GM18861 (cell line): ENCODE measurements at regions not wholly inside any gene's neighbourhood (a gene's known extent, or its start where the extent isn't known, plus 50 kb on each side); places are given as distances from the start of the nearest gene placed in this dataset.

Experiments used
- ATAC-seq: cut with Tn5 transposase; IDR thresholded peaks from one replicate; pipeline ENCODE4 v1.9.1; 2021; ENCODE audit not compliant: unreplicated experiment

DNA sequence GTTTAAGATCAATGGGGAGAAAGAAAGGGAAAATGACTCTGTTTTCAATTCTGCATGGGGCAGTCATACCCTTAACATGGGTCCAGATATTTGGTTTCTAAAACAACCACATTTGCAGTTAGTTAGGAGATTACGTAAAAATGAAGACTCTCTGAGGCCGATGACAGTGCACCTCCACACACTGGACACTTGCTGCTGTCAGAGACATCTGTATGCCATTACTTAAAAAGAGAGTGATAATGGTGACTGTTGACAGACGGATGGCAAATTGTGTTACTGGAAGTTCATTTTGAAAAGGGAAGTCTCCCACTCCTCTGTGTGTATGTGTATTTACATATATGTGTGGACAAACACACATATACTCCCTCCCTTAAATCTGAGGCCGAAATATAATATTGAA lies 304.5 kb upstream of the SEMA6D start:
- ATAC-seq: no peak

DNA sequence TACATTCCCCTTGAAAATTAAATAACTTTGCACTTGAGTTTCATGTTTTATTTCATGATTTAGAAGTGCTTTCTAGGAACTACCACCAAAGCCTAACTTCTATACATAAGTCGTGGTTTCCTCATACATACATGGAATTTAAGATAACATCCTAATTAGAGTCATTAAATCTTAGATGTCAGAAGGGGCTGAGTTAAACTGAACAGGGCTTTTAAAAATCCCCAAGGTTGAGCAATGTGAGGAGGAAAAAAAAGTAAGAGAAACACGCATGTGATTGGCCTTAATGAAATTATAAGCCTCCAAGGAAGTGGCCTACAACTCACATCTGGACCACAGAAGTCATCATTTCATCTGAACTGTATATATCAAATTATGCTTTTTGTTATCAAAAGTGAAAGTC lies 303.1 kb upstream of the SEMA6D start:
- no peak for ATAC-seq

- no peak for ATAC-seq
These were observed 301.8 kb upstream of the SEMA6D start for GRCh38 chr15:47415539-47415971.

- no peak for ATAC-seq
These were observed 294.2 kb upstream of the SEMA6D start for GRCh38 chr15:47422881-47423665.

DNA sequence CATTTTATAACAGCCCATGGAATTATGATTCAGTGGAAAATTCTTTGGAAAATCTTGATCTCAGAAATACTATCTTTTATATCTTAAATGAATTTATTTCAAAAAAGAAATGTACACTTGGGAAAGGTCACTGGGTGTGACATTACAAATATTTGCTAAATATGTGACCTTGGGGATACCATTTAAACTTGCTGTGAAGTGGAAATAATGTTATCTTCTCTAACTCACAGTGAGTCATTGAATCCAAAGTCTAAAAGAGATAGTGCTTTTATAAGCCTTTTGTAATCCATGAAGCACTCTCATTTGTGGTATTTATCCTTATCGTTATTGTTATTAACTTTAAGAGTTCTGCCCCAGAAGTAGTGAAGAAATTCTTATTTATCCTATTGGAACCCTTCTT lies 289.8 kb upstream of the SEMA6D start:
- no peak for ATAC-seq

DNA sequence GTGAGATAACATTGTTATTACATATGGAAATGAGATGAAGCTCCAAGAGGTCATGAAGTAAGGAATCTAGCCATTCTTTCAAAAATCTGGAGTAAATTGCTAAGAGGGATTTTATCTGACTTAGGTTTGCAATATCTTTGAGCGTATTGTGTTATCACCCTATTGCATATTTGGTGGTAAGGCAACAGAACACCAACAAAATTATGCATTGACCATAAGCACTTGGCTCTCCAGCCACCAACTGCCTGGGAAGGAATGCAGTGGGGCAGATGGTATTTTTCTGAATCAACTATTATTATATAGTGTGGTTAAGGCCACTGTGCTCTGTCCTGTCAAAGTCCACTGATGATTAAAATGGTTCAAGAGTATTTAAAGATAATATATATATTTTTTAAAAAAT lies 287.9 kb upstream of the SEMA6D start:
- no peak for ATAC-seq

DNA sequence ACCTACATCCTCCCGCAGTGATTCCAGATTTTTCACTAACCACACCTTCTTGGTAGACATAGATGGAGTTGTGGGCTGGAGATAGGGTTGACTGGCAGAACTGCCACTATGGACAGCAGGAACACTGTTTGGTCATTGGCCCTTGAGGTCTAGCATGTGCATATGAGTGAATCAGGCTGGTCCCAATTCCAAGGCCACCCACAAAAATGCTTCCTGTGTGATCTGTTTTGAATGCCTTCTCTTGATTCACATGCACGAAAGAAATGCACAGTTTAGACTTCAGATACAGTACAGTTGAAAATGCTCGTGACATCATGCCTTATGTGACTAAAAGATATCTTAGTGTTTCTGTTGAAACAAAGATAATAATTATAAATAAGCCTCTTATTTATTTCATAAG lies 285.8 kb upstream of the SEMA6D start:
- ATAC-seq: no peak

DNA sequence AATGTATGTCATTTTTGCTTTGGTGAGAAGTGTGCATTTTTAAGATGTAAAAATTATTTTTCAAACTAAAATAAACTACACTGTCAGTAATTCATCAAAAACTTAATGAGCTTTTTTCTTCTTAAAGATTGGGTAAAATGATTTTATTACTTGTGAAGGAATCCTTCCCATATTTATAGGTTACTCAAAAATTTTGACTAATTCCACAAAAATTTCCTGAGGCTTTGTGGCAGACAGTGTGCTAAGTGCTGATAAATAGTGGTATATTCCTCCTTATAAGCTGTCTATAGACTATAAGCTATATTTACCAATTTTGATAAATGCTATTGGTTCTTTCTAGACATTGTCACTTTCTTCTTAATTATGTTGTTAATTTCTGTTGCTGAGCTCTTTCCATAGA lies 284.5 kb upstream of the SEMA6D start:
- no peak for ATAC-seq

GRCh38 chr15:47434596-47434995 lies 282.7 kb upstream of the SEMA6D start:
- no peak for ATAC-seq

DNA sequence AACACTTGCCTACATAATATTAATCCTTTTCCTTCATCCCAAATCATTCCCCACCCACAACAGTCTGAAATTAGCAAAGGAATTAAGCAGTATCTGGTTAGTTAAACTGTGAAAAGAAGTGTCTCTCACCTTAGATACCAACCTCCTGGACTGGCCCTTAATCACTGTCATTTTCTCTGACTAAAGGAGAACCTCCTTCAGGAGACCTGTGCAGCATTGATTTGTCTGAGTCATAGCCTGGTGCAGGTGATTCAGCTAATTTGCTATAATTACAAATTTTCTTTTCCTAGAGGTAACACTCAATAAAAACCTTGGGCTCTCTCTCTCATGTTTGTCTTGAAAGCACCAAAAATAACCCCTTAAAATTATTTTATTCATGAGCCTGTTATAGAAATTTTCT lies 279.8 kb upstream of the SEMA6D start:
- ATAC-seq: no peak

GRCh38 chr15:47439146-47440111 lies 277.9 kb upstream of the SEMA6D start:
- ATAC-seq: no peak

GRCh38 chr15:47442371-47442770 lies 274.9 kb upstream of the SEMA6D start:
- no peak for ATAC-seq

DNA sequence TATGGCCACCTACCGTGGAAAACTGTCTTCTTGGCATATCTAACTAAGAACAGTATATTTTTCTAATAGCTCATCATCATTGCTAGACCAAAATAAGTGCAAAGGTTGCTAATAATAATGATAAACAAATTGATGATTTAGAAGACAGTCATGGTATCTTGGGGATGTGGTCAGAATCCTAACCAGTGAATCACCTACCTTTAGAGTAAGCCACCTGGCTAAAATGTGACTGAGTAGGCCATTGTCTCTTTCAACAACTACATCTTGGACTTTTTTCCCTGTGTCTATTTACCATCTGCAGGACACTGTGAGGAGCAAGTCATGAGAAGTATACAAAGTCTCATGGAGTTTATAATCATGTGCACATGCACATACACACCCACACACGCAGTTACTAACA lies 273.5 kb upstream of the SEMA6D start:
- no peak for ATAC-seq

- no peak for ATAC-seq
These were observed 271.4 kb upstream of the SEMA6D start for GRCh38 chr15:47445723-47446392.

DNA sequence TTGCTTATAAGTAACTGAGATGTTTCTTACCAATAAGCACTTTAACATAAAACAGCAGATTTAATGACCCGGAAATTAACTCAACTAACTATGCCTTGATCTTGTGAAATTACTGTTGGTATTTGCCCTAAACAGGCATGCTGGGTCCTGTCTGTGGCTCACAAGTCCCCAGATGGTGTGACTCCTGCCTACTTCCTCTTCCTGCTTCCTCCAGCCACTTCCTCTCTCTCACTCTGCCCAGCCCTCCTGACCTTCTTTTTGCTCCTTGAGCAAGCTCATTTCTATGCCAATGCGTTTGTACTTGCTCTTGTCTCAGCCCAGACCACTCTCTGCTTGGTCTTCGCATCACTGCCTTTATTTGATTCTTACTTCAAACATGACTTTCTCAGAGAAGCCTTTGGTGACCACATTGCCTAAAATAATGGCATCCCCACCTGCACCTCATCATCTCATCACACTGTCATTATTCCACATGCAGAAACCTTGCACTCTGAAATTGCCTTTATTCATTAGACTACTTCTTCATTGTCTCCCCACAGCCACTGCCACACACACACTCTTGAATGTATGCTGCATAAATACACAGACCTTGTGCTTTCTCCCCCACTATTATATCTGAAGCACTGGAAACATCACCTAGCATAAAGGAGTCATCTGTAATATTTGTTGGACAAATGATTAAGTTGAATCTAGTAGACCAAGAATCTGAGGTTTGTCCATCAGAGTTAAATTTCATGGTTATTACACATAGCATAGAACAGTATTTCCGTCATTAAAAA lies 256.3 kb upstream of the SEMA6D start:
- ATAC-seq: no peak

DNA sequence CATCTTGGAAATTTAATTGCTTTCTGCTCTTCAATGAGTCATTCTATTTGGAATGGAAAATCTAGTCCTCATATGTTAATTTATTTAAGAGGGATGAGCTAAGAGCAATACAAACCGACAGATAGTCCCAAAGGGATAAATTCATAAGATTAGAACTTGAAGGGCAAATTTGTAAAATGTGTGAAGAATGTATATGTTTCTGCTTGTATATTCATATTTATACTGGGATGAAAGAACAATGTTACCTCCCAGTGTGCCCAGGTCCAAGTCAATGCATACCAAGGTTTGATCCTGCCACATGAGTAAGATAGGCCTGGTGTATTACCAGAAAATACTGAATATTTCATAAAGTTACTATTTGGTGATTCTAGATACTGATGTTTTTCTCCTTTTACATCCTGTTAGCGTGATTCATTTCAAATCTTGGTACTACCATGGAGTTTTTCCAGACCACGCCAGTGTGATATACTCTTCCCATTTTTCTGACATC lies 255.6 kb upstream of the SEMA6D start:
- ATAC-seq: no peak

- no peak for ATAC-seq
These were observed 250.9 kb upstream of the SEMA6D start for GRCh38 chr15:47466357-47466756.

GRCh38 chr15:47470983-47471382 lies 246.3 kb upstream of the SEMA6D start:
- no peak for ATAC-seq

GRCh38 chr15:47473106-47473725 lies 244.1 kb upstream of the SEMA6D start:
- ATAC-seq: no peak

DNA sequence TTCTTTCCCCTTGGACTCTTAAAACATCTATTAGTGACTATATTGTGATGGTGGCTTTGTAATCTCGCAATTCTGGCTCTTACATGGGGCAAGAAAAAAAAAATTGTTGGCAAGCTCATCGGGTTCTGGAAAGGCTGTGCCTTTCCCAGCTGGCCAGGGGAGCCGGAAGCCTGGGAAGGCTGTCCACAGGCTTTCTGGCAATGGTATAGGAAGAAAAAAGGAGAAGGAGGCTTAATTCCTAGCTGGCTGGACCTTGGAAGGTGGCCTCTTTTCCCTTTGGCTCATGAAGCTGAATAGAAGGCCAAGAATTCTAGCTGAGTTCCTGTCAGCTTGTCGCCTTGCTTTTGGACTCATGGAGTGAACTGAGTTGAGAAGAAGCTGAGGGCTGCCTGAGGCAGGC lies 243.5 kb upstream of the SEMA6D start:
- ATAC-seq: no peak
